Renal pelvis (tissue), 1 donor: ENCODE measurements at regions not wholly inside any gene's neighbourhood (a gene's known extent, or its start where the extent isn't known, plus 50 kb on each side); places are given as distances from the start of the nearest gene placed in this dataset.
"Not testable (repeated sequence)": the region's sequence is repeated elsewhere in the genome, so short reads cannot be mapped to it uniquely, and the experiment has no call there.

Source experiments
- DNase-seq: peaks from one replicate; pipeline ENCODE4 v3.0.0-alpha.2; 2013

GRCh38 chr7:85714951-85715350 is 528.1 kb upstream of the SEMA3D start:
- DNase-seq = no peak

GRCh38 chr7:85714043-85714578 is 527.3 kb upstream of the SEMA3D start:
- DNase-seq = no peak

- DNase-seq = no peak
Measured at GRCh38 chr7:85713171-85713570, 526.3 kb upstream of the SEMA3D start.

GRCh38 chr7:85711894-85712293 is 525.0 kb upstream of the SEMA3D start:
- DNase-seq = no peak

GRCh38 chr7:85710960-85711359 is 524.1 kb upstream of the SEMA3D start:
- DNase-seq = no peak

- no peak for DNase-seq
Measured at GRCh38 chr7:85708221-85708620, 521.4 kb upstream of the SEMA3D start.

- DNase-seq = no peak
Measured at GRCh38 chr7:85705076-85705475, 518.2 kb upstream of the SEMA3D start.

- DNase-seq = peak; percentile 10
Measured at GRCh38 chr7:85703251-85704010, 516.6 kb upstream of the SEMA3D start.

- DNase-seq = no peak
Measured at GRCh38 chr7:85702348-85702747, 515.5 kb upstream of the SEMA3D start.

GRCh38 chr7:85699482-85699881 is 512.6 kb upstream of the SEMA3D start:
- DNase-seq = no peak

- DNase-seq = no peak
Measured at GRCh38 chr7:85695533-85695932, 508.7 kb upstream of the SEMA3D start.

- no peak for DNase-seq
Measured at GRCh38 chr7:85695041-85695440, 508.2 kb upstream of the SEMA3D start.

- no peak for DNase-seq
Measured at GRCh38 chr7:85693326-85693725, 506.5 kb upstream of the SEMA3D start.

- no peak for DNase-seq
Measured at GRCh38 chr7:85688712-85689111, 501.9 kb upstream of the SEMA3D start.

- DNase-seq = no peak
Measured at GRCh38 chr7:85686401-85687181, 499.7 kb upstream of the SEMA3D start.

- DNase-seq = no peak
Measured at GRCh38 chr7:85685901-85686300, 499.0 kb upstream of the SEMA3D start.

- no peak for DNase-seq
Measured at GRCh38 chr7:85682833-85683620, 496.2 kb upstream of the SEMA3D start.

GRCh38 chr7:85681241-85681640 is 494.4 kb upstream of the SEMA3D start:
- DNase-seq = no peak

GRCh38 chr7:85675093-85675492 is 488.2 kb upstream of the SEMA3D start:
- DNase-seq = not testable (repeated sequence)

GRCh38 chr7:85673876-85674275 is 487.0 kb upstream of the SEMA3D start:
- DNase-seq = no peak

GRCh38 chr7:85669225-85669624 is 482.4 kb upstream of the SEMA3D start:
- no peak for DNase-seq

- no peak for DNase-seq
Measured at GRCh38 chr7:85664341-85664740, 477.5 kb upstream of the SEMA3D start.
